ENCODE measurements at regions not wholly inside any gene's neighbourhood (a gene's known extent, or its start where the extent isn't known, plus 50 kb on each side); places are given as distances from the start of the nearest gene placed in this dataset.

DNA sequence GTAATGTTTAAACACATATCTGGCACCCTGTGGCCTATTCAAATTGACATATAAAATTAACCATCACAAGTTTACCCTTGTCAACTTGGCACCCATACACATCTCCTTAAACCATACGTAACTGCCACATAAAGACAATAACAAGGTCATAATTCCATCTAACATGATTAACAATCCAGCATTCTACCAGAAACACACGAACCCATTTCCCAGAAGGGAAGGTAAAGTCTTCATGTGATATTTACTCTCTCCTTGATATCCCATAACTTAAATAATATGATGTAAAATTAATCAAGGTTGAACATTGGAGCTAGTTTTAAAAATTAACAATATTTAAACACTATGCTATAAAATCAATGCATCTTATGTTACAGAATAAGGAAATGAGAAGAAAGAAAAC, 55.2 kb upstream of the CEP295 start:
- TF ChIP-seq, protein P1, sequence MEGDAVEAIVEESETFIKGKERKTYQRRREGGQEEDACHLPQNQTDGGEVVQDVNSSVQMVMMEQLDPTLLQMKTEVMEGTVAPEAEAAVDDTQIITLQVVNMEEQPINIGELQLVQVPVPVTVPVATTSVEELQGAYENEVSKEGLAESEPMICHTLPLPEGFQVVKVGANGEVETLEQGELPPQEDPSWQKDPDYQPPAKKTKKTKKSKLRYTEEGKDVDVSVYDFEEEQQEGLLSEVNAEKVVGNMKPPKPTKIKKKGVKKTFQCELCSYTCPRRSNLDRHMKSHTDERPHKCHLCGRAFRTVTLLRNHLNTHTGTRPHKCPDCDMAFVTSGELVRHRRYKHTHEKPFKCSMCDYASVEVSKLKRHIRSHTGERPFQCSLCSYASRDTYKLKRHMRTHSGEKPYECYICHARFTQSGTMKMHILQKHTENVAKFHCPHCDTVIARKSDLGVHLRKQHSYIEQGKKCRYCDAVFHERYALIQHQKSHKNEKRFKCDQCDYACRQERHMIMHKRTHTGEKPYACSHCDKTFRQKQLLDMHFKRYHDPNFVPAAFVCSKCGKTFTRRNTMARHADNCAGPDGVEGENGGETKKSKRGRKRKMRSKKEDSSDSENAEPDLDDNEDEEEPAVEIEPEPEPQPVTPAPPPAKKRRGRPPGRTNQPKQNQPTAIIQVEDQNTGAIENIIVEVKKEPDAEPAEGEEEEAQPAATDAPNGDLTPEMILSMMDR (IDR thresholded peaks at IDR 0.05) = no peak
- TF ChIP-seq EZH2 (IDR thresholded peaks at IDR 0.05) = no peak

Measured in neural progenitor cell (in vitro differentiated cells).